IMR-90 (cell line): ENCODE measurements at regions not wholly inside any gene's neighbourhood (a gene's known extent, or its start where the extent isn't known, plus 50 kb on each side); places are given as distances from the start of the nearest gene placed in this dataset.

Source experiments
- ATAC-seq: fragments of 200-7000 bp; cut with Tn5 transposase; 2 replicates; pipeline ENCODE4 v1.9.1; 2020; ENCODE audit warnings: low read depth, mild to moderate bottlenecking, moderate library complexity
- BruUV-seq: library from RNA; stranded (reverse); fragments of 400-500 nt; replicated peaks from 2 replicates; lab custom pipeline; 2021; lab: Mats Ljungman, UMichigan
- CTCF ChIA-PET: fragments of 300-600 bp; formaldehyde crosslinking; extraction: SDS; loops from one replicate; lab custom pipeline; 2021; ENCODE audit warnings: antibody characterized with exemption; lab: Yijun Ruan, JAX
- POLR2A ChIA-PET: fragments of 300-600 bp; sonication (Branson Sonifier 250); formaldehyde crosslinking; loops from one replicate; lab custom pipeline; 2022; ENCODE audit warnings: antibody characterized with exemption; ENCODE audit not compliant: unreplicated experiment; lab: Charles Lee
- DNase-seq: peaks from one replicate; pipeline ENCODE4 v3.0.0; 2013
- H2AFZ ChIP-seq: replicated peaks from 2 replicates; pipeline ENCODE3; 2013; ENCODE audit warnings: low read length, mild to moderate bottlenecking; ENCODE audit not compliant: poor library complexity
- H2AK5ac ChIP-seq: 2 replicates; pipeline ENCODE4 v1.6.1; 2013; ENCODE audit warnings: low read depth, low read length, inconsistent platforms
- H2AK9ac ChIP-seq: replicated peaks from 2 replicates; pipeline ENCODE3; 2013; ENCODE audit warnings: mild to moderate bottlenecking, low read depth, low read length, moderate library complexity; ENCODE audit not compliant: poor library complexity
- H2BK120ac ChIP-seq: 2 replicates; pipeline ENCODE4 v1.6.1; 2013; ENCODE audit warnings: low read depth, low read length, inconsistent platforms
- H2BK15ac ChIP-seq: 3 replicates; pipeline ENCODE4 v1.6.1; 2013; ENCODE audit warnings: low read depth, low read length, inconsistent platforms
- H2BK20ac ChIP-seq: 2 replicates; pipeline ENCODE4 v1.6.1; 2013; ENCODE audit warnings: low read depth, mild to moderate bottlenecking, inconsistent platforms, low read length, moderate library complexity
- H2BK5ac ChIP-seq: 2 replicates; pipeline ENCODE4 v1.6.1; 2013; ENCODE audit warnings: mild to moderate bottlenecking, low read depth, low read length, inconsistent platforms; ENCODE audit not compliant: poor library complexity, severe bottlenecking
- H3K14ac ChIP-seq: replicated peaks from 2 replicates; pipeline ENCODE4 v1.6.1; 2013; ENCODE audit warnings: low read depth, low read length, inconsistent platforms
- H3K18ac ChIP-seq: 2 replicates; pipeline ENCODE4 v1.6.1; 2013; ENCODE audit warnings: low read depth, low read length, control low read depth
- H3K23ac ChIP-seq: 2 replicates; pipeline ENCODE4 v1.6.1; 2013; ENCODE audit warnings: low read depth, low read length, inconsistent platforms
- H3K27ac ChIP-seq: 2 replicates; pipeline ENCODE4 v1.5.1; 2013; ENCODE audit warnings: mild to moderate bottlenecking, control low read depth, low read length; ENCODE audit not compliant: insufficient read depth
- H3K27me3 ChIP-seq: 2 replicates; pipeline ENCODE4 v1.6.1; 2013; ENCODE audit warnings: low read length; ENCODE audit not compliant: control insufficient read depth, insufficient read depth
- H3K36me3 ChIP-seq: 2 replicates; pipeline ENCODE4 v1.6.1; 2013; ENCODE audit warnings: low read length, mixed read lengths; ENCODE audit not compliant: control insufficient read depth, insufficient read depth
- H3K4ac ChIP-seq: 2 replicates; pipeline ENCODE4 v1.6.1; 2013; ENCODE audit warnings: low read depth, low read length, inconsistent platforms
- H3K4me1 ChIP-seq: 2 replicates; pipeline ENCODE4 v1.6.1; 2013; ENCODE audit warnings: low read length, mixed read lengths; ENCODE audit not compliant: control insufficient read depth, insufficient read depth
- H3K4me2 ChIP-seq: 2 replicates; pipeline ENCODE4 v1.6.1; 2013; ENCODE audit warnings: low read depth, mild to moderate bottlenecking, control low read depth, low read length, moderate library complexity
- H3K4me3 ChIP-seq: 2 replicates; pipeline ENCODE4 v1.5.1; 2013; ENCODE audit warnings: low read depth, mild to moderate bottlenecking, control low read depth, low read length, moderate library complexity; ENCODE audit not compliant: insufficient read depth
- H3K56ac ChIP-seq: 2 replicates; pipeline ENCODE4 v1.6.1; 2013; ENCODE audit warnings: low read length, inconsistent platforms; ENCODE audit not compliant: insufficient read depth; ENCODE audit errors: extremely low read depth
- H3K79me1 ChIP-seq, 2 experiments: 2 replicates each; pipeline ENCODE4 v1.6.1; 2013; ENCODE audit warnings: low read length in 2 of 2, inconsistent platforms in 1 of 2, low read depth in 1 of 2
- H3K9ac ChIP-seq: 2 replicates; pipeline ENCODE4 v1.6.1; 2013; ENCODE audit warnings: low read depth, low read length, control low read depth
- H3K9me1 ChIP-seq: 2 replicates; pipeline ENCODE4 v1.6.1; 2013; ENCODE audit warnings: low read length, inconsistent platforms; ENCODE audit not compliant: insufficient read depth
- H3K9me3 ChIP-seq: 2 replicates; pipeline ENCODE4 v1.6.1; 2013; ENCODE audit warnings: low read length; ENCODE audit not compliant: control insufficient read depth, insufficient read depth
- H4K20me1 ChIP-seq: 2 replicates; pipeline ENCODE4 v1.6.1; 2013; ENCODE audit warnings: low read length, inconsistent platforms; ENCODE audit not compliant: insufficient read depth
- H4K5ac ChIP-seq: 2 replicates; pipeline ENCODE4 v1.6.1; 2013; ENCODE audit warnings: mild to moderate bottlenecking, low read depth, low read length, control low read depth
- H4K8ac ChIP-seq, 2 experiments: 2 replicates each; pipeline ENCODE4 v1.6.1; 2013; ENCODE audit warnings: low read depth in 2 of 2, low read length in 2 of 2, control low read depth in 1 of 2, inconsistent platforms in 1 of 2
- H4K91ac ChIP-seq: 2 replicates; pipeline ENCODE4 v1.6.1; 2013; ENCODE audit warnings: low read depth, low read length, inconsistent platforms; ENCODE audit not compliant: insufficient read depth
- BHLHE40 ChIP-seq: fragments of 150-350 bp; IDR thresholded peaks from 2 replicates; pipeline ENCODE4 v1.6.1; 2016; ENCODE audit warnings: mild to moderate bottlenecking, low read depth, low read length
- CTCF ChIP-seq: conservative IDR thresholded peaks from 2 replicates; pipeline ENCODE4 v1.5.1; 2012; ENCODE audit warnings: mild to moderate bottlenecking, low read depth, low read length, improper control_type of control experiment
- ELK1 ChIP-seq: fragments of 150-350 bp; IDR thresholded peaks from 2 replicates; pipeline ENCODE4 v1.6.1; 2016; ENCODE audit warnings: low read depth, mild to moderate bottlenecking, low read length, moderate library complexity, borderline replicate concordance
- MAFK ChIP-seq: IDR thresholded peaks from 2 replicates; pipeline ENCODE4 v1.6.1; 2012; ENCODE audit warnings: low read depth, low read length, improper control_type of control experiment
- RCOR1 ChIP-seq: IDR thresholded peaks from 2 replicates; pipeline ENCODE4 v1.6.1; 2012; ENCODE audit warnings: mild to moderate bottlenecking, low read length, improper control_type of control experiment; ENCODE audit not compliant: insufficient replicate concordance
- dilution Hi-C: fragments of 300-500 bp; cut with HindIII; formaldehyde crosslinking; loops from one replicate; pipeline ENCODE4 v1.14.3; 2018; ENCODE audit warnings: low sequenced_read_pairs; ENCODE audit not compliant: unreplicated experiment
- in situ Hi-C: fragments of 300-500 bp; cut with MboI; formaldehyde crosslinking; loops from 3 replicates; pipeline ENCODE4 v1.14.3; 2019; ENCODE audit warnings: low sequenced_read_pairs, inconsistent platforms, mixed read lengths
- intact Hi-C: fragments of 100-400 bp; cut with micrococcal nuclease; formaldehyde crosslinking; loops from 2 replicates; pipeline ENCODE4 v1.10.0; 2022

- in situ Hi-C loops (no loop called here), intact Hi-C loops (no loop called here), dilution Hi-C loops (no loop called here)
- H3K56ac ChIP-seq = no peak overlapping the region
- no peaks in the 10 kb centered on the region for H3K36me3 ChIP-seq
- no peak overlapping the region for H3K18ac ChIP-seq
- TF ChIP-seq BHLHE40 = no peak
- no peak for TF ChIP-seq CTCF
- TF ChIP-seq RCOR1 = no peak
- TF ChIP-seq ELK1 = no peak
- TF ChIP-seq MAFK = peak; percentile 85
- no peak overlapping the region for H3K27ac ChIP-seq
- H3K9ac ChIP-seq = no peak overlapping the region
- peaks cover 5% of the 10 kb centered on the region for H3K4me1 ChIP-seq
- ATAC-seq = no peak
- no peak overlapping the region for H2AK5ac ChIP-seq
- no peak overlapping the region for H3K23ac ChIP-seq
- H2BK15ac ChIP-seq = no peak overlapping the region
- no peak overlapping the region for H3K4ac ChIP-seq
- H4K20me1 ChIP-seq = no peaks in the 10 kb centered on the region
- no peaks in the 10 kb centered on the region for H3K27me3 ChIP-seq
- no peak for DNase-seq
- H2BK5ac ChIP-seq = no peak overlapping the region
- no peak overlapping the region for H2BK20ac ChIP-seq
- H4K8ac ChIP-seq = no peak overlapping the region
- no peaks in the 10 kb centered on the region for H3K9me1 ChIP-seq
- no peak overlapping the region for H3K14ac ChIP-seq
- no peak overlapping the region for H2AFZ ChIP-seq
- POLR2A ChIA-PET = no interaction called here
- no TSS peak for BruUV-seq
- no peaks in the 10 kb centered on the region for H3K79me1 ChIP-seq
- CTCF ChIA-PET = interaction anchor here (0.7 kb wide), 1 partner anchor 9 kb away, joined by 3 read pairs; no protein-coding TSS in a partner anchor
- H3K4me3 ChIP-seq = no peak overlapping the region
- no peak overlapping the region for H4K91ac ChIP-seq
- H2AK9ac ChIP-seq = no peak overlapping the region
- peaks cover 5% of the 10 kb centered on the region; the same call in 1 of the 2 replicates for H3K9me3 ChIP-seq
- H4K5ac ChIP-seq = no peak overlapping the region
- no peak overlapping the region for H3K4me2 ChIP-seq
- H2BK120ac ChIP-seq = no peak overlapping the region
Observed at GRCh38 chr10:44671319-44671718, 239.8 kb upstream of the TMEM72 start.
